Inferior parietal cortex (tissue), 1 donor: ENCODE measurements at regions not wholly inside any gene's neighbourhood (a gene's known extent, or its start where the extent isn't known, plus 50 kb on each side); places are given as distances from the start of the nearest gene placed in this dataset.

ENCODE experiments used
- DNase-seq: peaks from one replicate; pipeline ENCODE4 v3.0.0-alpha.2; 2016; ENCODE audit errors: extremely low spot score

GRCh38 chr12:94815958-94816357 is 165.6 kb upstream of the TMCC3 start:
- DNase-seq: no peak

GRCh38 chr12:94815450-94815849 is 165.1 kb upstream of the TMCC3 start:
- DNase-seq: no peak

- DNase-seq: no peak
Observed at GRCh38 chr12:94813314-94813713, 163.0 kb upstream of the TMCC3 start.

- no peak for DNase-seq
Observed at GRCh38 chr12:94812345-94812744, 162.0 kb upstream of the TMCC3 start.

GRCh38 chr12:94811611-94812010 is 161.3 kb upstream of the TMCC3 start:
- no peak for DNase-seq

- DNase-seq: no peak
Observed at GRCh38 chr12:94807951-94808350, 157.6 kb upstream of the TMCC3 start.

GRCh38 chr12:94806617-94807016 is 156.3 kb upstream of the TMCC3 start:
- no peak for DNase-seq

- no peak for DNase-seq
Observed at GRCh38 chr12:94805749-94806529, 155.6 kb upstream of the TMCC3 start.

GRCh38 chr12:94803939-94804338 is 153.6 kb upstream of the TMCC3 start:
- DNase-seq: no peak

- DNase-seq: no peak
Observed at GRCh38 chr12:94802796-94803195, 152.4 kb upstream of the TMCC3 start.

- no peak for DNase-seq
Observed at GRCh38 chr12:94801745-94802144, 151.4 kb upstream of the TMCC3 start.

- no peak for DNase-seq
Observed at GRCh38 chr12:94799136-94799535, 148.8 kb upstream of the TMCC3 start.

GRCh38 chr12:94798113-94798512 is 147.8 kb upstream of the TMCC3 start:
- no peak for DNase-seq

GRCh38 chr12:94795520-94795919 is 145.2 kb upstream of the TMCC3 start:
- DNase-seq: no peak

GRCh38 chr12:94795044-94795443 is 144.7 kb upstream of the TMCC3 start:
- DNase-seq: no peak

- no peak for DNase-seq
Observed at GRCh38 chr12:94793191-94793595, 142.8 kb upstream of the TMCC3 start.

GRCh38 chr12:94792693-94793092 is 142.3 kb upstream of the TMCC3 start:
- no peak for DNase-seq

GRCh38 chr12:94791933-94792332 is 141.6 kb upstream of the TMCC3 start:
- DNase-seq: no peak

GRCh38 chr12:94790825-94791224 is 140.5 kb upstream of the TMCC3 start:
- DNase-seq: no peak

GRCh38 chr12:94790370-94790769 is 140.0 kb upstream of the TMCC3 start:
- no peak for DNase-seq

- no peak for DNase-seq
Observed at GRCh38 chr12:94789510-94790225, 139.3 kb upstream of the TMCC3 start.

- no peak for DNase-seq
Observed at GRCh38 chr12:94788298-94788697, 137.9 kb upstream of the TMCC3 start.

GRCh38 chr12:94786906-94787305 is 136.5 kb upstream of the TMCC3 start:
- no peak for DNase-seq
